Psoas muscle (tissue), 7 donors: ENCODE measurements at regions not wholly inside any gene's neighbourhood (a gene's known extent, or its start where the extent isn't known, plus 50 kb on each side); places are given as distances from the start of the nearest gene placed in this dataset.

Experiments used
- ATAC-seq, 4 donors: fragments of 200-7000 bp; cut with Tn5 transposase; one replicate each; pipeline ENCODE4 v1.9.1; 2020; ENCODE audit warnings: moderate library complexity in 3 of 4, mild to moderate bottlenecking in 2 of 4
- DNase-seq, 2 donors: peaks; one replicate each; pipeline ENCODE4 v3.0.0-alpha.2; 2020
- H3K27ac ChIP-seq: fragments of 200-600 bp; one replicate; pipeline ENCODE4 v1.8.0; 2022
- H3K27me3 ChIP-seq, 3 donors: fragments of 200-600 bp in 1 of 3; one replicate each; pipeline versions ENCODE4 v1.6.1 to v1.8.0; 2013 to 2022; ENCODE audit warnings: low read length in 2 of 3, mild to moderate bottlenecking in 2 of 3, moderate library complexity in 1 of 3; ENCODE audit not compliant: insufficient read depth in 3 of 3
- H3K36me3 ChIP-seq, 2 donors: fragments of 200-600 bp in 1 of 2; one replicate each; pipeline versions ENCODE4 v1.6.1 to v1.8.0; 2013 to 2022; ENCODE audit warnings: low read depth in 1 of 2, mild to moderate bottlenecking in 1 of 2, moderate library complexity in 1 of 2; ENCODE audit not compliant: insufficient read depth in 1 of 2
- H3K4me1 ChIP-seq: fragments of 200-600 bp; one replicate; pipeline ENCODE4 v1.8.0; 2022
- H3K4me3 ChIP-seq: fragments of 200-600 bp; one replicate; pipeline ENCODE4 v1.8.0; 2022; ENCODE audit warnings: mild to moderate bottlenecking
- H3K9me3 ChIP-seq: fragments of 200-600 bp; one replicate; pipeline ENCODE4 v1.8.0; 2022
- WGBS, 3 donors: extraction: QIAGEN DNeasy Blood & Tissue Kit; methylation state at CpG; one replicate each; pipeline versions ENCODE4 v1.1.6 to v1.1.7; 2013; 5-methylcytosine and 5-hydroxymethylcytosine counted together
- intact Hi-C, 2 donors: fragments of 100-400 bp; cut with DNase I; formaldehyde crosslinking; loops; one replicate each; pipeline versions ENCODE4 v1.11.0 to v1.14.2; 2022
- TF ChIP-seq, protein P1 (sequence below): fragments of 200-600 bp; IDR thresholded peaks from one replicate; pipeline ENCODE4 v1.8.0; 2022; ENCODE audit warnings: antibody characterized with exemption
- donor health status: healthy with polysubstance abuse.
- donor health status: DM: no; HTN: no; CAD: no; lungs with moderate emphysema.
- donor health status: Bipolar disorder and iron deficiency.
- donor health status: healthy.
- donor health status: DM: yes; HTN: yes; CAD: no.
- donor health status: DM: no; HTN: no; CAD: no.
- donor health status: DM: yes; HTN: yes; CAD: no.

DNA sequence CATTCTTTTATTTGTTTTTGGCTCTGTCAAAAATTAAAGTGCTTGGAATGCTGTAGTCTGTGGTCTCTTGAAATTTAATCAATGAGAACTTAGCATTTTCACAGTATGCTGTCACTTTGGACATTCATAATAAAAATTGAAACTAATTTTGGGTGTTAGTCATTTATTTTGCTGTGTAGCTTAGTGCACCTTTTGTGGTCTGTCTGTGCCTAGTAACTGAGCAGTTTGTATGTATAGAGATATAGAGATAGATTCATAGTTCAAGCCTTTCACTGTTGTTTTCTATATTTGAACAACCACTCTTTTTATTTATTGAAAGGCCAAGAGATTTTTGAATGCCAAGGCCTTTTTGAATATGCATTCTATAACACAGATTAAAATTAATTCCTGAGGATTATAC is 86.4 kb upstream of the TIAM2 start:
- intact Hi-C loops, result no loop called here
- Histone ChIP-seq H3K4me3 (no peak overlapping the region), H3K27me3 (no peaks in the 10 kb centered on the region), H3K4me1 (no peaks in the 10 kb centered on the region), H3K36me3 (peaks cover 0 to 22% of the 10 kb centered on the region in 2 donors), H3K27ac (no peak overlapping the region), H3K9me3 (no peaks in the 10 kb centered on the region)
- TF ChIP-seq, protein P1, sequence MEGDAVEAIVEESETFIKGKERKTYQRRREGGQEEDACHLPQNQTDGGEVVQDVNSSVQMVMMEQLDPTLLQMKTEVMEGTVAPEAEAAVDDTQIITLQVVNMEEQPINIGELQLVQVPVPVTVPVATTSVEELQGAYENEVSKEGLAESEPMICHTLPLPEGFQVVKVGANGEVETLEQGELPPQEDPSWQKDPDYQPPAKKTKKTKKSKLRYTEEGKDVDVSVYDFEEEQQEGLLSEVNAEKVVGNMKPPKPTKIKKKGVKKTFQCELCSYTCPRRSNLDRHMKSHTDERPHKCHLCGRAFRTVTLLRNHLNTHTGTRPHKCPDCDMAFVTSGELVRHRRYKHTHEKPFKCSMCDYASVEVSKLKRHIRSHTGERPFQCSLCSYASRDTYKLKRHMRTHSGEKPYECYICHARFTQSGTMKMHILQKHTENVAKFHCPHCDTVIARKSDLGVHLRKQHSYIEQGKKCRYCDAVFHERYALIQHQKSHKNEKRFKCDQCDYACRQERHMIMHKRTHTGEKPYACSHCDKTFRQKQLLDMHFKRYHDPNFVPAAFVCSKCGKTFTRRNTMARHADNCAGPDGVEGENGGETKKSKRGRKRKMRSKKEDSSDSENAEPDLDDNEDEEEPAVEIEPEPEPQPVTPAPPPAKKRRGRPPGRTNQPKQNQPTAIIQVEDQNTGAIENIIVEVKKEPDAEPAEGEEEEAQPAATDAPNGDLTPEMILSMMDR, result no peak
- ATAC-seq (no peak), DNase-seq (no peak)

DNA sequence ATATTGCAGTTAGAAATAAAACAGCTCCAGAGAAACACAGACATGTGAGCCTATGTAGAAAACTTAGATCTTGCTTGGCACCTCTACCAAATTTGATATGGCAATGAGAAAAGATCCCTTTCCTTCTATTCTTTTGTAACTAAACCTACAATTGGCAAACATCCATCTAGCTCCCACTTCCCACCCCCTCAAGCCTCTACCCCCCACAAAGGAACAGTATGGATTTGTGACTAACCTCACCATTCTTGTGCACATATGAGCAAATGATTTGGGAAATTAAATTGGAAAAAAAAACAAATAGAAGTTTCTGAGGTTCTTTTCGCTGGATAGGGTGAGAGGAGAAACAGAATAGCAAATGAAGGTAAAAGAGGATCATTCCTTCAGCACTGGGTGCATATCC is 85.8 kb upstream of the TIAM2 start:
- ATAC-seq (no peak), DNase-seq (no peak)
- Histone ChIP-seq H3K27ac (no peak overlapping the region), H3K4me3 (no peak overlapping the region), H3K9me3 (no peaks in the 10 kb centered on the region), H3K36me3 (peaks cover 0 to 22% of the 10 kb centered on the region in 2 donors), H3K4me1 (no peaks in the 10 kb centered on the region), H3K27me3 (no peaks in the 10 kb centered on the region)
- WGBS, 3 donors, result 95 to 100% (median 96%) methylated on average over 1 of the region's 1 CpG
- intact Hi-C loops, result no loop called here
- TF ChIP-seq, protein P1, result no peak

DNA sequence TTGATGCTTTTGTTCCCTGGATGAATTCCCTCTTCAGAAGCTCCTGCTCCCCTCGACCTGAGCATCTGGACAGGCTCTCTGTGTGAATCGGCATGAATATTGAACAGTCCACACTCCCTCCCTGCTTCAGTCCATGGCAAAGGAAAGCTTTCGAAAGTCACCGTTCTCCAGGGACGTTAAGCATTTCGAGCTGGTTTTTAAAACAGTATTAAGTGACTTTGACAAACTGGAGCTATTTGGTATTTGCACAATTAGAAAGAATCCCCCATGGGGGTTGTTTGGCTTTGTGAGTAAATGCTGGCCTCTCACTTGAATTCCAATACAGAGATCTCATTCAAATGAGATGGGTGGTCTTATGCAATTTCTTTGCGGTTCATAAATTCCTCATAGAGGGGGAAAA is 85.3 kb upstream of the TIAM2 start:
- TF ChIP-seq, protein P1, result no peak
- Histone ChIP-seq H3K4me3 (no peak overlapping the region), H3K27me3 (no peaks in the 10 kb centered on the region), H3K27ac (no peak overlapping the region), H3K36me3 (peaks cover 0 to 22% of the 10 kb centered on the region in 2 donors), H3K4me1 (no peaks in the 10 kb centered on the region), H3K9me3 (no peaks in the 10 kb centered on the region)
- ATAC-seq (peak in 1 of 4 donors; percentile 33), DNase-seq (no peak)
- 35 to 47% (median 37%) methylated on average over 7 of the region's 7 CpGs for WGBS, 3 donors
- intact Hi-C loops, result no loop called here

DNA sequence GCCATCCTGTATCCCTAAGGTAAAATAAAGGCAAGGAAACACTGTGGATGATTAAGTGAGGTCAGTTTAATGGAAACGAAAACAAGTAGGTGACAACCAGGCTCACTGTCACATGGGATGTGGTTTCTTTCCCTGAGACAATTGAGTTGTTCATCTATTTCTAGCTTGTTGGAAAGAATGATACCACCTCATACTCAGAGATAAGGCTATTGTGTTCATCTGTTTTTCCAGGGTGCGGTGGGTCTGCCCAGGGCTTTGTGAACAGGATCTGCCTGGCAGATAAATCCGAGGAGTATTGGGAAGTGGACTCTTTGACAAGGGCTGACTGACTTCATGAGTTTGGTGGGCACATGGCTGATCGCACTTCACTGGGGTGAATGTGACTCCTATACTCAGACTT is 80.8 kb upstream of the TIAM2 start:
- DNase-seq (no peak), ATAC-seq (no peak)
- no peak overlapping the region for H3K4me3 ChIP-seq
- H3K4me1 ChIP-seq, result no peaks in the 10 kb centered on the region
- WGBS, 3 donors, result 89 to 94% (median 89%) methylated on average over 4 of the region's 4 CpGs
- intact Hi-C loops, result no loop called here
- H3K36me3 ChIP-seq, result peaks cover 0 to 12% of the 10 kb centered on the region in 2 donors
- H3K27me3 ChIP-seq, result no peaks in the 10 kb centered on the region
- H3K9me3 ChIP-seq, result no peaks in the 10 kb centered on the region
- H3K27ac ChIP-seq, result no peak overlapping the region
- TF ChIP-seq, protein P1, result no peak

DNA sequence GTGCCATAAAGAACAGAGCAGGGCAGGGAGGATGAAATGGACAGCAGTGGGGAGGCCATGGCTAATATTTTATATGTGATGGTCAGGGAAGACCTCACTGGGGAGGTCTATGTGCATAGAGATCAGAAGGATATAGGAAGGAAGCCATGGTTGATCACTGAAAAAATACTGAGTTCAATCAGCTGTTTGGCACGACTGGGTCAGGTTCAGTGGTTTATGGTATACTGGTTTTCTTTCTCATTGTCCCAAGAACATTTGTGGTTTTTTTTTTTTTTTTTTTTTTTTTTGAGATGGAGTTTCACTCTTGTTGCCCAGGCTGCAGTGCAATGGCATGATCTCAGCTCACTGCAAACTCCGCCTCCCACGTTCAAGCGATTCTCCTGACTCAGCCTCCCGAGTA is 78.3 kb upstream of the TIAM2 start:
- Histone ChIP-seq H3K4me1 (no peaks in the 10 kb centered on the region), H3K36me3 (peaks cover 0 to 1% of the 10 kb centered on the region in 2 donors), H3K27me3 (no peaks in the 10 kb centered on the region), H3K4me3 (no peak overlapping the region), H3K27ac (no peak overlapping the region), H3K9me3 (no peaks in the 10 kb centered on the region)
- TF ChIP-seq, protein P1, result no peak
- ATAC-seq, result no peak
- 83 to 89% (median 89%) methylated on average over 5 of the region's 5 CpGs for WGBS, 3 donors
- DNase-seq, result no peak
- intact Hi-C loops, result no loop called here
